ENCODE measurements at regions not wholly inside any gene's neighbourhood (a gene's known extent, or its start where the extent isn't known, plus 50 kb on each side); places are given as distances from the start of the nearest gene placed in this dataset.
"Not testable (repeated sequence)": the region's sequence is repeated elsewhere in the genome, so short reads cannot be mapped to it uniquely, and the experiment has no call there.

DNA sequence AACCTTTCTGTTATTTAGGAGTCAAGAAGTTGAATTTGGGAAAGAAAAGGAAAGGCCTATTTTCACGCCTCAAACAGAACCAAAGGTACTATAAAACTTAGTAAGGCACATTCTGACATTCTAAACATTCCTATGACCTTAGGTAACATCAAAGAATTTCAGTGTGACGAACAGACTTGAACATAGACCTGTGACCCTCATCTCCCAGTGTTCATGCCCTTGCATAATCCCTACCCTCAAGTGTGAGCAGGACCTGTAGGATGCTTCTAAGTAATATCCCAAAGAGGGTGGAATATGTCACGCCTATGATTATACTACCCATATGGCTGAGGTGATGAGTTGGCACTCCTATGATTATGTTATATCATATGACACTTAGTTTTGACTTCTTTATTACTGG is 540.9 kb downstream of the KIF4B start:
- Mint-ChIP-seq H3K4me3 (no peak overlapping the region), H3K36me3 (ENCODE audit: low read depth) (0 out of 2 replicates have a peak, but pooled peaks cover 12% of the 10 kb centered on the region), H3K27me3 (ENCODE audit: insufficient read depth) (no peaks in the 10 kb centered on the region), H3K27ac (no peak overlapping the region), H3K9me3 (peaks cover 63% of the 10 kb centered on the region), H3K4me1 (ENCODE audit: low read depth) (no peaks in the 10 kb centered on the region)
- DNase-seq, result no peak
- TF ChIP-seq, protein P1, sequence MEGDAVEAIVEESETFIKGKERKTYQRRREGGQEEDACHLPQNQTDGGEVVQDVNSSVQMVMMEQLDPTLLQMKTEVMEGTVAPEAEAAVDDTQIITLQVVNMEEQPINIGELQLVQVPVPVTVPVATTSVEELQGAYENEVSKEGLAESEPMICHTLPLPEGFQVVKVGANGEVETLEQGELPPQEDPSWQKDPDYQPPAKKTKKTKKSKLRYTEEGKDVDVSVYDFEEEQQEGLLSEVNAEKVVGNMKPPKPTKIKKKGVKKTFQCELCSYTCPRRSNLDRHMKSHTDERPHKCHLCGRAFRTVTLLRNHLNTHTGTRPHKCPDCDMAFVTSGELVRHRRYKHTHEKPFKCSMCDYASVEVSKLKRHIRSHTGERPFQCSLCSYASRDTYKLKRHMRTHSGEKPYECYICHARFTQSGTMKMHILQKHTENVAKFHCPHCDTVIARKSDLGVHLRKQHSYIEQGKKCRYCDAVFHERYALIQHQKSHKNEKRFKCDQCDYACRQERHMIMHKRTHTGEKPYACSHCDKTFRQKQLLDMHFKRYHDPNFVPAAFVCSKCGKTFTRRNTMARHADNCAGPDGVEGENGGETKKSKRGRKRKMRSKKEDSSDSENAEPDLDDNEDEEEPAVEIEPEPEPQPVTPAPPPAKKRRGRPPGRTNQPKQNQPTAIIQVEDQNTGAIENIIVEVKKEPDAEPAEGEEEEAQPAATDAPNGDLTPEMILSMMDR (IDR thresholded peaks at IDR 0.05), result no peak

DNA sequence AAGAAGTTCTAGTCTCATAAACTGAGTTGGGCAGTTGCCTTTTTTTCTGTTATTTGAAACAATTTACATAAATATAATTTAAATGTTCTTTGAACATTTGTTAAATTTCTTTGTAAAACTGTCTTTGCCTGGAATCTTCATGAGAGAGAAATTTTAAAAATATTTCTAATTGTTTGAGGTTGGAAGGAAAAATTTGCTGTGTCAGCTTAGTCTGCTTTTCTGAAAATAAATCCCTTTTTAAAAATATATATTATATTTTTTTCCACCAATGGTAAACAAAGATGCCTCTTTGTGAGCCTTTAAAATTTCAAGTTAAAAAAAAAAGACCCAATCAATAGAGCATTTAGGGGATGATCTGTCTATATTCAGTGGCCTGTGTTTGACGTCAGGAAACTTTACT is 542.7 kb downstream of the KIF4B start:
- H3K4me3 Mint-ChIP-seq, result no peak overlapping the region
- H3K9me3 Mint-ChIP-seq, result peaks cover 46% of the 10 kb centered on the region
- H3K27me3 Mint-ChIP-seq (ENCODE audit: insufficient read depth), result no peaks in the 10 kb centered on the region
- DNase-seq, result no peak
- H3K4me1 Mint-ChIP-seq (ENCODE audit: low read depth), result no peaks in the 10 kb centered on the region
- TF ChIP-seq, protein P1 (IDR thresholded peaks at IDR 0.05), result no peak
- no peaks in the 10 kb centered on the region; the same call in 1 of the 2 replicates for H3K36me3 Mint-ChIP-seq (ENCODE audit: low read depth)
- no peak overlapping the region for H3K27ac Mint-ChIP-seq

DNA sequence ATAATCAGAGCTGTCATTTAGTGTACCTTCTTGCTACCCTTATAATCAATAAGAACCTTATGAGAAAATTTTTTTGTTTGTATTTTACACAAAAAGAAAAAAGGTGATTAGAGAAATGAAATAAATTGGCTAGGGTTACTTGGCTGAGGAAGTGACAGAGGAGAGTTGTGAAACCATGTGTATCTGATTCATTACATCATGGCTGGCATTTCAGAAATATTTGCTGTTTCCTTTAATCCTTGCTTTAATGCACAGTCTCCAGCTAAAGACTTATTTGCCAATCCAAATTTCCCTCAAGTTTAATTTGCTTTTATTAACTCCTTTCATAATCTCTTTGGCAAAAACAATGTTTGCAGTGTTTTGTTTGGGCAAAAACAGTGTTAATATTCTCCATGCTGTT is 543.1 kb downstream of the KIF4B start:
- no peaks in the 10 kb centered on the region; the same call in 1 of the 2 replicates for H3K36me3 Mint-ChIP-seq (ENCODE audit: low read depth)
- no peak overlapping the region for H3K4me3 Mint-ChIP-seq
- peaks cover 41% of the 10 kb centered on the region for H3K9me3 Mint-ChIP-seq
- no peak for DNase-seq
- H3K27me3 Mint-ChIP-seq (ENCODE audit: insufficient read depth), result no peaks in the 10 kb centered on the region
- no peaks in the 10 kb centered on the region for H3K4me1 Mint-ChIP-seq (ENCODE audit: low read depth)
- TF ChIP-seq, protein P1 (IDR thresholded peaks at IDR 0.05), result no peak
- H3K27ac Mint-ChIP-seq, result no peak overlapping the region

DNA sequence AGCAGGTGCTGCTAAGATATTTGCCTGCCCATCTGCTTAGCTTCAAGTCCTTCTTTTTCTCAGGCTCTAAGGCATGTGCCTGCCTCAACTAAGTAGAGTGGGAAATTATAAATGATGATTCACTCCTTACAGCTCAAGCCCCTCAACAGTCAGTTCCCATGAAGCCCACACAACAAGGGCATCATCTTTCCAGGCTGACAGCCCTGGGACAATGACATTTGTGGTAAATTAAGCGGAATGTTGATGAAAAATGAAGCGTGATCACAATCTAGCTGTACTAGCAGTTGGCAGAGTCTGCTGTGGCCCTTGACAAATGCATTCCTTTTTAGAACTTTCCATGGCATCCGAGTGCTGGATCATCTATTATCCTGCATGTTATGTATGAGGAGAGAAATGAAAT is 548.6 kb downstream of the KIF4B start:
- Mint-ChIP-seq H3K27ac (no peak overlapping the region), H3K27me3 (ENCODE audit: insufficient read depth) (no peaks in the 10 kb centered on the region; the same call in 1 of the 2 replicates), H3K36me3 (ENCODE audit: low read depth) (no peaks in the 10 kb centered on the region; the same call in 1 of the 2 replicates), H3K4me3 (no peak overlapping the region), H3K4me1 (ENCODE audit: low read depth) (no peaks in the 10 kb centered on the region), H3K9me3 (peaks cover 34% of the 10 kb centered on the region)
- TF ChIP-seq, protein P1 (IDR thresholded peaks at IDR 0.05), result no peak
- DNase-seq, result no peak

DNA sequence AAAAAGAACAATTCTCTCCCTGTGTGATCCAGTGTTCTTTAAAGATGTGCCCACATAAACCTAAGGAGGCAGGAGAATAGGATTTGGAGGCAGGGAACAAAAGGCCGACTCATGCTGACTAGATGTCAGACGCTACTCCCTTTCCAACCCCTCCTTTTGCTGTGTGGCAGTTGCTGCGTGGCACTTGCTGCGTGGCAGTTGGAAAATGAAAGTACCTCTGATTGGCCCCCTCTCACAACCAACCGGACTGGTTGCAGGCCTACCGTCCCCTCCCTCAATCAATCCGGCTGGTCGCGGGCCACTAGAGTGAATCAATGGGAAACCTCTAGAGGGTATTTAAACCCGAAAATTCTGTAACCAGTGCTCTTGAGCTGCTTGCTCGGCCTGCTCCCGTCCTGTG is 551.0 kb downstream of the KIF4B start:
- Mint-ChIP-seq H3K27ac (no peak overlapping the region), H3K4me1 (ENCODE audit: low read depth) (no peaks in the 10 kb centered on the region), H3K27me3 (ENCODE audit: insufficient read depth) (no peaks in the 10 kb centered on the region; the same call in 1 of the 2 replicates), H3K4me3 (no peak overlapping the region), H3K9me3 (peaks cover 31% of the 10 kb centered on the region), H3K36me3 (ENCODE audit: low read depth) (no peaks in the 10 kb centered on the region; the same call in 1 of the 2 replicates)
- no peak for DNase-seq
- TF ChIP-seq, protein P1 (IDR thresholded peaks at IDR 0.05), result no peak

DNA sequence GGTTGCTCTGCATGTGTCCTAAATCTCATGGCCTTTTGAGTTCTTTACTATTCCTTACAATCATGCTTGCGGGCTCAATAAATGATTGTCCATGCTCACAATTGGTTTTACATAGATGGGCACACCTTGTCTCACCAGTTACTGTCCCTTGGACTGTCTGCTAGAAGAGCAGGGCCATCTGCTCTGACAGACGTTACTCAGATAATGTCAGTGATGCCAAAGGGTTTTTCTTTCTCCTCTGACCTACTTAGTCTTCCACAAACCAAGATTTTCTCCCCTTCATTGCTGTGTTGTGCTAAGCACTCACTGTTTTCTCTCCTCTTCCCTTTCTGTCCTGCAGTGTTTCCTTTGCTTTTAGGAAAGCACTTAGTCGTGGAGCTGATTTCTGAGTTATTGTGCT is 562.3 kb downstream of the KIF4B start:
- H3K27ac Mint-ChIP-seq, result no peak overlapping the region
- peaks cover 53% of the 10 kb centered on the region for H3K9me3 Mint-ChIP-seq
- H3K4me1 Mint-ChIP-seq (ENCODE audit: low read depth), result no peaks in the 10 kb centered on the region
- H3K27me3 Mint-ChIP-seq (ENCODE audit: insufficient read depth), result peaks cover 1% of the 10 kb centered on the region; the same call in 1 of the 2 replicates
- H3K36me3 Mint-ChIP-seq (ENCODE audit: low read depth), result no peaks in the 10 kb centered on the region; the same call in 1 of the 2 replicates
- DNase-seq, result no peak
- H3K4me3 Mint-ChIP-seq, result no peak overlapping the region
- TF ChIP-seq, protein P1 (IDR thresholded peaks at IDR 0.05), result no peak

DNA sequence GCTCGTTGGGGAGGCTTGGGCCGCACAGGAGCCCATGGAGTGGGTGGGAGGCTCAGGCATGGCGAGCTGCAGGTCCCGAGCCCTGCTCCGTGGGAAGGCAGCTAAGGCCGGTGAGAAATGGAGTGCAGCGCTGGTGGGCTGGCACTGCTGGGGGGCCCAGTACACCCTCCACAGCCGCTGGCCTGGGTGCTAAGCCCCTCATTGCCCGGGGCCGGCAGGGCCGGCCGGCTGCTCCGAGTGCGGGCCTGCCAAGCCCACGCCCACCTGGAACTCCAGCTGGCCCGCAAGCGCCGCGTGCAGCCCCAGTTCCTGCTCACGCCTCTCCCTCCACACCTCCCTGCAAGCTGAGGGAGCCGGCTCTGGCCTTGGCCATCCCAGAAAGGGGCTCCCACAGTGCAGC is 573.3 kb downstream of the KIF4B start:
- H3K4me3 Mint-ChIP-seq; DNase-seq; H3K27me3 Mint-ChIP-seq (ENCODE audit: insufficient read depth): not testable (repeated sequence)

More for the DNA sequence above, 573.3 kb downstream of the KIF4B start:
- not testable (repeated sequence) for H3K36me3 Mint-ChIP-seq (ENCODE audit: low read depth); H3K4me1 Mint-ChIP-seq (ENCODE audit: low read depth); H3K27ac Mint-ChIP-seq
- peaks cover 35% of the 10 kb centered on the region for H3K9me3 Mint-ChIP-seq
